ENCODE measurements at regions not wholly inside any gene's neighbourhood (a gene's known extent, or its start where the extent isn't known, plus 50 kb on each side); places are given as distances from the start of the nearest gene placed in this dataset.

- no peak for TF ChIP-seq CTCF (IDR thresholded peaks at IDR 0.05)
- TF ChIP-seq POLR2A (IDR thresholded peaks at IDR 0.05), result no peak
Observed at GRCh38 chr3:66712210-66712609, 211.4 kb upstream of the LRIG1 start.

Measured in ovary (tissue), 3 donors.